Keratinocyte (primary cell): ENCODE measurements at regions not wholly inside any gene's neighbourhood (a gene's known extent, or its start where the extent isn't known, plus 50 kb on each side); places are given as distances from the start of the nearest gene placed in this dataset.

Experiments
- DNase-seq: peaks from one replicate; pipeline ENCODE4 v3.0.0-alpha.2; 2011; ENCODE audit warnings: low read depth, missing footprints, low spot score
- FAIRE-seq: peaks from 2 replicates; lab custom pipeline; 2011; peaks lifted over from hg19 to GRCh38; lab: Jason Lieb, UNC
- H2AFZ ChIP-seq: 2 replicates; pipeline ENCODE4 v1.6.0; 2012; ENCODE audit warnings: low read length, control low read depth, inconsistent platforms; ENCODE audit not compliant: control insufficient read depth
- H3K27ac ChIP-seq: 2 replicates; pipeline ENCODE4 v1.5.1; 2011; ENCODE audit warnings: low read length; ENCODE audit not compliant: control insufficient read depth, insufficient read depth
- H3K27me3 ChIP-seq: 3 replicates; pipeline ENCODE4 v1.6.0; 2011; ENCODE audit warnings: low read length; ENCODE audit not compliant: control insufficient read depth, insufficient read depth; ENCODE audit errors: extremely low read depth
- H3K36me3 ChIP-seq, 2 experiments: 2 replicates in 1 of 2; 3 replicates in 1 of 2; pipeline ENCODE4 v1.5.1; 2011; ENCODE audit warnings: low read length in 2 of 2, mild to moderate bottlenecking in 1 of 2; ENCODE audit not compliant: control insufficient read depth in 2 of 2, insufficient read depth in 2 of 2; ENCODE audit errors: extremely low read depth in 1 of 2
- H3K4me1 ChIP-seq: 3 replicates; pipeline ENCODE4 v1.5.1; 2011; ENCODE audit warnings: low read length; ENCODE audit not compliant: control insufficient read depth, insufficient read depth; ENCODE audit errors: extremely low read depth
- H3K4me2 ChIP-seq: 3 replicates; pipeline ENCODE4 v1.6.0; 2011; ENCODE audit warnings: low read depth, low read length; ENCODE audit not compliant: control insufficient read depth, insufficient read depth; ENCODE audit errors: extremely low read depth
- H3K4me3 ChIP-seq, 3 experiments: fragments of 200-600 bp in 1 of 3; sonication (generic) in 1 of 3; 2 replicates in 2 of 3; 3 replicates in 1 of 3; pipeline ENCODE4 v1.5.1; 2011 to 2016; ENCODE audit warnings: low read length in 3 of 3, mild to moderate bottlenecking in 3 of 3, control low read depth in 2 of 3, inconsistent platforms in 1 of 3, low read depth in 1 of 3, mixed read lengths in 1 of 3, mixed run types in 1 of 3, moderate library complexity in 1 of 3; ENCODE audit not compliant: control insufficient read depth in 2 of 3, insufficient read depth in 2 of 3; ENCODE audit errors: extremely low read depth in 1 of 3
- H3K79me2 ChIP-seq: 2 replicates; pipeline ENCODE4 v1.6.0; 2012; ENCODE audit warnings: low read length; ENCODE audit not compliant: control insufficient read depth, insufficient read depth
- H3K9ac ChIP-seq: 3 replicates; pipeline ENCODE4 v1.6.0; 2011; ENCODE audit warnings: low read length; ENCODE audit not compliant: control insufficient read depth, insufficient read depth; ENCODE audit errors: extremely low read depth
- H3K9me1 ChIP-seq: 3 replicates; pipeline ENCODE4 v1.6.0; 2011; ENCODE audit warnings: low read length; ENCODE audit not compliant: control insufficient read depth, insufficient read depth; ENCODE audit errors: extremely low read depth
- H3K9me3 ChIP-seq: 2 replicates; pipeline ENCODE4 v1.5.1; 2012; ENCODE audit warnings: low read depth, low read length; ENCODE audit not compliant: control insufficient read depth
- H4K20me1 ChIP-seq: 3 replicates; pipeline ENCODE4 v1.6.0; 2011; ENCODE audit warnings: low read length; ENCODE audit not compliant: control insufficient read depth, insufficient read depth; ENCODE audit errors: extremely low read depth
- CTCF ChIP-seq, 3 experiments: IDR thresholded peaks in 1 of 3; conservative IDR thresholded peaks in 1 of 3; optimal IDR thresholded peaks in 1 of 3; 2 replicates in 2 of 3; 3 replicates in 1 of 3; pipeline versions ENCODE3 to v1.5.1; 2011; ENCODE audit warnings: low read length in 3 of 3, mild to moderate bottlenecking in 3 of 3, moderate library complexity in 2 of 3, control low read depth in 1 of 3, inconsistent platforms in 1 of 3; ENCODE audit not compliant: insufficient read depth in 2 of 3; ENCODE audit errors: extremely low read depth in 1 of 3
- EZH2 ChIP-seq: IDR thresholded peaks from one replicate; pipeline ENCODE4 v1.6.1; 2012; ENCODE audit warnings: inconsistent platforms, mild to moderate bottlenecking, low read length, moderate library complexity
- dilution Hi-C: fragments of 300-500 bp; cut with MboI; formaldehyde crosslinking; loops from one replicate; pipeline ENCODE4 v1.7.0; 2020; ENCODE audit warnings: low sequenced_read_pairs; ENCODE audit not compliant: extremely low pct_ligation_motif_present

- Histone ChIP-seq H3K36me3 (no peaks in the 10 kb centered on the region), H3K79me2 (no peaks in the 10 kb centered on the region), H3K27me3 (no peaks in the 10 kb centered on the region), H3K9me3 (no peaks in the 10 kb centered on the region), H3K4me3 (no peak overlapping the region), H3K4me1 (no peaks in the 10 kb centered on the region), H3K9ac (no peak overlapping the region), H4K20me1 (no peaks in the 10 kb centered on the region), H3K9me1 (no peaks in the 10 kb centered on the region), H3K4me2 (no peak overlapping the region), H3K27ac (no peak overlapping the region), H2AFZ (no peak overlapping the region)
- TF ChIP-seq EZH2, result no peak
- TF ChIP-seq CTCF (optimal IDR thresholded peaks at IDR 0.05 in 1 of 3, IDR thresholded peaks at IDR 0.05 in 1 of 3, conservative IDR thresholded peaks at IDR 0.05 in 1 of 3; ENCODE audit: extremely low read depth in 1 of 3, insufficient read depth in 2 of 3, low read length in 3 of 3), result no peak
- DNase-seq, result no peak
- peak; percentile 32 for FAIRE-seq
- dilution Hi-C loops, result no loop called here
Measured at GRCh38 chr4:136036744-136037143, 1495.5 kb downstream of the PCDH18 start.

- Histone ChIP-seq H3K27me3 (no peaks in the 10 kb centered on the region), H3K9me3 (no peaks in the 10 kb centered on the region), H3K4me3 (no peak overlapping the region), H3K4me2 (no peak overlapping the region), H3K27ac (no peak overlapping the region), H3K36me3 (no peaks in the 10 kb centered on the region), H3K4me1 (no peaks in the 10 kb centered on the region), H4K20me1 (no peaks in the 10 kb centered on the region), H3K9ac (no peak overlapping the region), H3K9me1 (no peaks in the 10 kb centered on the region), H3K79me2 (no peaks in the 10 kb centered on the region), H2AFZ (no peak overlapping the region)
- TF ChIP-seq EZH2, result no peak
- TF ChIP-seq CTCF (optimal IDR thresholded peaks at IDR 0.05 in 1 of 3, IDR thresholded peaks at IDR 0.05 in 1 of 3, conservative IDR thresholded peaks at IDR 0.05 in 1 of 3; ENCODE audit: extremely low read depth in 1 of 3, insufficient read depth in 2 of 3, low read length in 3 of 3), result no peak
- DNase-seq, result no peak
- FAIRE-seq, result no peak
- dilution Hi-C loops, result no loop called here
Measured at GRCh38 chr4:136032391-136032790, 1499.9 kb downstream of the PCDH18 start.
